ENCODE measurements at regions not wholly inside any gene's neighbourhood (a gene's known extent, or its start where the extent isn't known, plus 50 kb on each side); places are given as distances from the start of the nearest gene placed in this dataset.

DNA sequence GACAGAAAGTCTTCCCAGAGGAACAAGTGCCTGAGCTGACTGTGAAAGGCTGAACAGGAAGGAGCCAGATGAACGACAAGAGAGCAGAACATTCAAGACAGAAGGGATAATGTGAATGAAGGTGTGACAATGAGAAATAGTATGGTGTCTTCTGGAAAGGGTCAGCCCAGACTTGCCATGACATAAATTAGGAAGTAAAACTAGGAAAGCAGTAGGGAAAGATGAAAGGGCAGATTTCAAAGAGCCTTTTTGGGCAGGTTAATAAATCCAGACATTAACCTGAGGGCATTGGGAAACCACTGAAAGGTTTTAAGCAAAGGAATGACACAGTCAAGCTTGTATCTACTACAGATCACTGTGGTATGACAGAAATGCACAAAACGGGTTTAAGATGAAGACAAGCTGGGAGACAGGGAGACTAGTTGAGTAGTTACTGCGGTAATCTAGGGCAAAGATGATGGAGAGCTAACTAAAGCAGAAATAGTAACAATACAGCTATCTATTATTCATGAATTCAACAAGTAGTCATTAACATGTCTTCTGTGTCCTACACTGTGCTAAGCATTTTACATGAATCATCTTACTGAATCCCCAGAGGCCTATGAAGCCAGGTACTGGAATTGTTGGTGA is 580.9 kb upstream of the WWC1 start:
- TF ChIP-seq EP300 (conservative IDR thresholded peaks at IDR 0.05; ENCODE audit: poor library complexity, severe bottlenecking) (no peak), TAF1 (IDR thresholded peaks at IDR 0.05; ENCODE audit: low read depth) (no peak), MXI1 (conservative IDR thresholded peaks at IDR 0.05; ENCODE audit: poor library complexity, severe bottlenecking) (no peak), RAD21 (conservative IDR thresholded peaks at IDR 0.05) (no peak), EZH2 (IDR thresholded peaks at IDR 0.05; ENCODE audit: borderline replicate concordance, insufficient read depth, low read length, poor library complexity, severe bottlenecking) (no peak), SMC3 (conservative IDR thresholded peaks at IDR 0.05; ENCODE audit: poor library complexity) (no peak), POLR2AphosphoS5 (IDR thresholded peaks at IDR 0.05) (no peak)
- TF ChIP-seq, protein P1, sequence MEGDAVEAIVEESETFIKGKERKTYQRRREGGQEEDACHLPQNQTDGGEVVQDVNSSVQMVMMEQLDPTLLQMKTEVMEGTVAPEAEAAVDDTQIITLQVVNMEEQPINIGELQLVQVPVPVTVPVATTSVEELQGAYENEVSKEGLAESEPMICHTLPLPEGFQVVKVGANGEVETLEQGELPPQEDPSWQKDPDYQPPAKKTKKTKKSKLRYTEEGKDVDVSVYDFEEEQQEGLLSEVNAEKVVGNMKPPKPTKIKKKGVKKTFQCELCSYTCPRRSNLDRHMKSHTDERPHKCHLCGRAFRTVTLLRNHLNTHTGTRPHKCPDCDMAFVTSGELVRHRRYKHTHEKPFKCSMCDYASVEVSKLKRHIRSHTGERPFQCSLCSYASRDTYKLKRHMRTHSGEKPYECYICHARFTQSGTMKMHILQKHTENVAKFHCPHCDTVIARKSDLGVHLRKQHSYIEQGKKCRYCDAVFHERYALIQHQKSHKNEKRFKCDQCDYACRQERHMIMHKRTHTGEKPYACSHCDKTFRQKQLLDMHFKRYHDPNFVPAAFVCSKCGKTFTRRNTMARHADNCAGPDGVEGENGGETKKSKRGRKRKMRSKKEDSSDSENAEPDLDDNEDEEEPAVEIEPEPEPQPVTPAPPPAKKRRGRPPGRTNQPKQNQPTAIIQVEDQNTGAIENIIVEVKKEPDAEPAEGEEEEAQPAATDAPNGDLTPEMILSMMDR (IDR thresholded peaks at IDR 0.05; ENCODE audit: poor library complexity, severe bottlenecking): no peak
- TF ChIP-seq, protein P2, sequence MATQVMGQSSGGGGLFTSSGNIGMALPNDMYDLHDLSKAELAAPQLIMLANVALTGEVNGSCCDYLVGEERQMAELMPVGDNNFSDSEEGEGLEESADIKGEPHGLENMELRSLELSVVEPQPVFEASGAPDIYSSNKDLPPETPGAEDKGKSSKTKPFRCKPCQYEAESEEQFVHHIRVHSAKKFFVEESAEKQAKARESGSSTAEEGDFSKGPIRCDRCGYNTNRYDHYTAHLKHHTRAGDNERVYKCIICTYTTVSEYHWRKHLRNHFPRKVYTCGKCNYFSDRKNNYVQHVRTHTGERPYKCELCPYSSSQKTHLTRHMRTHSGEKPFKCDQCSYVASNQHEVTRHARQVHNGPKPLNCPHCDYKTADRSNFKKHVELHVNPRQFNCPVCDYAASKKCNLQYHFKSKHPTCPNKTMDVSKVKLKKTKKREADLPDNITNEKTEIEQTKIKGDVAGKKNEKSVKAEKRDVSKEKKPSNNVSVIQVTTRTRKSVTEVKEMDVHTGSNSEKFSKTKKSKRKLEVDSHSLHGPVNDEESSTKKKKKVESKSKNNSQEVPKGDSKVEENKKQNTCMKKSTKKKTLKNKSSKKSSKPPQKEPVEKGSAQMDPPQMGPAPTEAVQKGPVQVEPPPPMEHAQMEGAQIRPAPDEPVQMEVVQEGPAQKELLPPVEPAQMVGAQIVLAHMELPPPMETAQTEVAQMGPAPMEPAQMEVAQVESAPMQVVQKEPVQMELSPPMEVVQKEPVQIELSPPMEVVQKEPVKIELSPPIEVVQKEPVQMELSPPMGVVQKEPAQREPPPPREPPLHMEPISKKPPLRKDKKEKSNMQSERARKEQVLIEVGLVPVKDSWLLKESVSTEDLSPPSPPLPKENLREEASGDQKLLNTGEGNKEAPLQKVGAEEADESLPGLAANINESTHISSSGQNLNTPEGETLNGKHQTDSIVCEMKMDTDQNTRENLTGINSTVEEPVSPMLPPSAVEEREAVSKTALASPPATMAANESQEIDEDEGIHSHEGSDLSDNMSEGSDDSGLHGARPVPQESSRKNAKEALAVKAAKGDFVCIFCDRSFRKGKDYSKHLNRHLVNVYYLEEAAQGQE (IDR thresholded peaks at IDR 0.05; ENCODE audit: borderline replicate concordance): no peak
- Histone ChIP-seq H3K9me3 (ENCODE audit: low read length) (no peaks in the 10 kb centered on the region), H3K27ac (ENCODE audit: low read length) (no peak overlapping the region), H3K9ac (ENCODE audit: low read length) (no peak overlapping the region), H3K4me3 (ENCODE audit: low read length) (no peak overlapping the region), H2AFZ (ENCODE audit: low read depth, low read length) (no peak overlapping the region), H4K20me1 (ENCODE audit: insufficient read depth) (no peaks in the 10 kb centered on the region), H3K27me3 (ENCODE audit: insufficient read depth, low read depth, low read length) (no peaks in the 10 kb centered on the region), H3K9me2 (ENCODE audit: insufficient read depth, low read length) (no peaks in the 10 kb centered on the region), H3F3A (ENCODE audit: insufficient read depth, low read length, poor library complexity, severe bottlenecking) (no peaks in the 10 kb centered on the region), H3K36me3 (ENCODE audit: insufficient read depth, low read length) (no peaks in the 10 kb centered on the region), H3K4me2 (ENCODE audit: low read length) (no peak overlapping the region), H3K79me2 (replicated peaks; ENCODE audit: insufficient read depth, low read length) (no peaks in the 10 kb centered on the region)

DNA sequence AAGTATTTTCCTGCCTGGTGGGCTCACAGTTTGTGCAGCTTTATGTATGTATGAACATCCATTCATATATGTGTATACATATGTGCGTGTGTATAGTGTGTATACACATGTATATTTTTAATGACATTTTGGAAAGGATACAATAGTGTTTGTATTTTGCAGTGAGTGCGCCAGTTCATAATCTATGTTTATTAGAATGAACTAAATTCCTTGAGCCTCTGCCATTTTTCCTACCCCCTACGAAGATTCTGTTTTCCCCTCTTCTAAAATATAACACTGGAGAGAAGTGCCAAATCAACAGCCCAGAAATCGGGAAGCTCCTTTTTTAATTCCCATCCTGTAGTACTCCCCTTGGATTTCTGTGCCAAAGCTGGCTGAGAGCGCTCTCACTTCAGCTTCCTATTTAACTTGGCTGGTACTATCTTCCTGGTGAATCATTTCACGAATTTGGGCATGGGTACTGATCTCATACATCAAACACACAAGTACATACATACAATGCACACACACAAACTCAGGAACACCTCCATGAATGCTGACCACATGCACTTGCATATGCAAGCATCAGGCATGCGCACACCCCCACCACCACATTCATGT is 578.4 kb upstream of the WWC1 start:
- no peaks in the 10 kb centered on the region for H4K20me1 ChIP-seq (ENCODE audit: insufficient read depth)

More for the DNA sequence above, 578.4 kb upstream of the WWC1 start:
- Histone ChIP-seq H3K27ac (ENCODE audit: low read length) (no peak overlapping the region), H3K4me3 (ENCODE audit: low read length) (no peak overlapping the region), H3K9ac (ENCODE audit: low read length) (no peak overlapping the region), H3K9me3 (ENCODE audit: low read length) (no peaks in the 10 kb centered on the region), H3F3A (ENCODE audit: insufficient read depth, low read length, poor library complexity, severe bottlenecking) (no peaks in the 10 kb centered on the region), H3K27me3 (ENCODE audit: insufficient read depth, low read depth, low read length) (no peaks in the 10 kb centered on the region), H2AFZ (ENCODE audit: low read depth, low read length) (no peak overlapping the region), H3K9me2 (ENCODE audit: insufficient read depth, low read length) (no peaks in the 10 kb centered on the region), H3K36me3 (ENCODE audit: insufficient read depth, low read length) (no peaks in the 10 kb centered on the region), H3K4me2 (ENCODE audit: low read length) (no peak overlapping the region), H3K79me2 (replicated peaks; ENCODE audit: insufficient read depth, low read length) (no peaks in the 10 kb centered on the region)
- TF ChIP-seq POLR2AphosphoS5 (IDR thresholded peaks at IDR 0.05): no peak
- TF ChIP-seq EZH2 (IDR thresholded peaks at IDR 0.05; ENCODE audit: borderline replicate concordance, insufficient read depth, low read length, poor library complexity, severe bottlenecking): no peak
- no peak for TF ChIP-seq SMC3 (conservative IDR thresholded peaks at IDR 0.05; ENCODE audit: poor library complexity)
- TF ChIP-seq RAD21 (conservative IDR thresholded peaks at IDR 0.05): no peak
- TF ChIP-seq MXI1 (conservative IDR thresholded peaks at IDR 0.05; ENCODE audit: poor library complexity, severe bottlenecking): no peak
- TF ChIP-seq TAF1 (IDR thresholded peaks at IDR 0.05; ENCODE audit: low read depth): no peak
- TF ChIP-seq EP300 (conservative IDR thresholded peaks at IDR 0.05; ENCODE audit: poor library complexity, severe bottlenecking): no peak
- TF ChIP-seq, protein P1 (IDR thresholded peaks at IDR 0.05; ENCODE audit: poor library complexity, severe bottlenecking): no peak
- TF ChIP-seq, protein P2 (IDR thresholded peaks at IDR 0.05; ENCODE audit: borderline replicate concordance): no peak
